WERI-Rb-1 (cell line): ENCODE measurements at regions not wholly inside any gene's neighbourhood (a gene's known extent, or its start where the extent isn't known, plus 50 kb on each side); places are given as distances from the start of the nearest gene placed in this dataset.

Source experiments
- DNase-seq: peaks from one replicate; pipeline ENCODE4 v3.0.0-alpha.2; 2020
- H3K27ac ChIP-seq: fragments of 250-450 bp; sonication (Bioruptor Pico); 2 replicates; pipeline ENCODE4 v1.5.1; 2020; ENCODE audit warnings: mild to moderate bottlenecking, moderate library complexity
- H3K27me3 ChIP-seq: fragments of 250-450 bp; sonication (Bioruptor Pico); 2 replicates; pipeline ENCODE4 v1.5.1; 2021; ENCODE audit warnings: mild to moderate bottlenecking, low read depth, moderate library complexity; ENCODE audit not compliant: insufficient read depth, severe bottlenecking
- H3K36me3 ChIP-seq: fragments of 250-450 bp; sonication (Bioruptor Pico); 2 replicates; pipeline ENCODE4 v1.5.1; 2020; ENCODE audit warnings: mild to moderate bottlenecking, moderate library complexity
- H3K4me3 ChIP-seq: 2 replicates; pipeline ENCODE4 v1.5.1; 2011; ENCODE audit warnings: low read depth, mild to moderate bottlenecking, control low read depth, low read length
- H3K9me3 ChIP-seq: fragments of 250-450 bp; sonication (Bioruptor Pico); 2 replicates; pipeline ENCODE4 v1.5.1; 2021; ENCODE audit warnings: mild to moderate bottlenecking, moderate library complexity; ENCODE audit not compliant: severe bottlenecking
- TF ChIP-seq, protein P1 (sequence below): IDR thresholded peaks from 2 replicates; pipeline ENCODE4 v1.5.1; 2011; ENCODE audit warnings: low read depth, mild to moderate bottlenecking, control low read depth, inconsistent platforms, low read length

DNA sequence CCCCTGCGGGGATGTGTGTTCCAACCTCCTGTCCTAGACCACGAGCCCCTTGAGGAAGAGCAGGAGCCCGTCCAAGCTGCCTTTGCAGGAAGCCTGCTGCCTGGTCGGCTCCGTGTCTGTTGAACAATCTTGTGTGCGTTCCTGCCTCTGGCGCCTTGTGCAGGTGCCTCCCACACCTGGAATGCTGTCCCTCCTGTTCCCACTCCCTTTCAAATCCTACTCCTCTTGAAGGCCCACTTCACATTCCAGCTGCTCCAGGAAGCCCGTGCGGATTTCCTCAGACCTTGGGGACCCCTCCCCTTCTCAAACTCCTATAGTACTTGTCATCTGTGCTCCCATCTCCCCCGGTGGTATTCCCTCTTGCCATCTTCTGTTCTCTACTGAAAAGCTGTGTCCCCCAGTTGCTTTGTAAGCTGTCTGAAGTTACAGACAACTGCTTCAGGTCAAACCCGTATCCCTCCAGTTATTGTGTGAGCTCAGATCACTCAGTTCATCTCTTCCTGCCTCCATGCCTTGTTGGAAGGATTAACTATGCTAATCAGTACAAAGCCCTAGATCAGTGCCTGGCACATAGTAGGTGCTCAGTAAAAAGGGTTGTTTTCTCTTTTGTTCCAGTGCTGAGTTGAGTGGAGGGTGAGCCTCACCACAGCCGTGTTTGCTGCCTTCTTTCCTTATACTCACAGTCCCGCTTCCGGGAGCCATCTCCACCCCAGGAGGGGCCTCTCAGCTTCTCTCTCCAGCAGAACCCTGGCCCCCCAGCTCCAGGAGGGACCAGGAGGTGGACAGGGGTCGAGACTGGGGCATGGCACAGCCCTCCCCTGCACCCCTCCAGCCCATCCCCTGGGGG is 241.8 kb upstream of the CIBAR2 start:
- peak overlapping the region; percentile 10 for H3K4me3 ChIP-seq
- TF ChIP-seq, protein P1, sequence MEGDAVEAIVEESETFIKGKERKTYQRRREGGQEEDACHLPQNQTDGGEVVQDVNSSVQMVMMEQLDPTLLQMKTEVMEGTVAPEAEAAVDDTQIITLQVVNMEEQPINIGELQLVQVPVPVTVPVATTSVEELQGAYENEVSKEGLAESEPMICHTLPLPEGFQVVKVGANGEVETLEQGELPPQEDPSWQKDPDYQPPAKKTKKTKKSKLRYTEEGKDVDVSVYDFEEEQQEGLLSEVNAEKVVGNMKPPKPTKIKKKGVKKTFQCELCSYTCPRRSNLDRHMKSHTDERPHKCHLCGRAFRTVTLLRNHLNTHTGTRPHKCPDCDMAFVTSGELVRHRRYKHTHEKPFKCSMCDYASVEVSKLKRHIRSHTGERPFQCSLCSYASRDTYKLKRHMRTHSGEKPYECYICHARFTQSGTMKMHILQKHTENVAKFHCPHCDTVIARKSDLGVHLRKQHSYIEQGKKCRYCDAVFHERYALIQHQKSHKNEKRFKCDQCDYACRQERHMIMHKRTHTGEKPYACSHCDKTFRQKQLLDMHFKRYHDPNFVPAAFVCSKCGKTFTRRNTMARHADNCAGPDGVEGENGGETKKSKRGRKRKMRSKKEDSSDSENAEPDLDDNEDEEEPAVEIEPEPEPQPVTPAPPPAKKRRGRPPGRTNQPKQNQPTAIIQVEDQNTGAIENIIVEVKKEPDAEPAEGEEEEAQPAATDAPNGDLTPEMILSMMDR: no peak
- no peak for DNase-seq

GRCh38 chr16:85354686-85355514 is 242.6 kb upstream of the CIBAR2 start:
- DNase-seq: peak; percentile 93
- H3K9me3 ChIP-seq: no peaks in the 10 kb centered on the region
- no peaks in the 10 kb centered on the region for H3K27me3 ChIP-seq
- H3K36me3 ChIP-seq: no peaks in the 10 kb centered on the region
- peak overlapping the region; percentile 93 for H3K27ac ChIP-seq
- TF ChIP-seq, protein P1: no peak
- H3K4me3 ChIP-seq: peak overlapping the region; percentile 10

More for the DNA sequence above, 241.8 kb upstream of the CIBAR2 start:
- H3K36me3 ChIP-seq: no peaks in the 10 kb centered on the region
- peak overlapping the region; percentile 93 for H3K27ac ChIP-seq
- no peaks in the 10 kb centered on the region for H3K27me3 ChIP-seq
- H3K9me3 ChIP-seq: no peaks in the 10 kb centered on the region

GRCh38 chr16:85355515-85355837 is 243.2 kb upstream of the CIBAR2 start:
- TF ChIP-seq, protein P1: no peak
- Histone ChIP-seq H3K4me3 (no peak overlapping the region), H3K27me3 (no peaks in the 10 kb centered on the region), H3K9me3 (no peaks in the 10 kb centered on the region), H3K27ac (peak overlapping the region; percentile 93), H3K36me3 (no peaks in the 10 kb centered on the region)
- DNase-seq: peak; percentile 28

DNA sequence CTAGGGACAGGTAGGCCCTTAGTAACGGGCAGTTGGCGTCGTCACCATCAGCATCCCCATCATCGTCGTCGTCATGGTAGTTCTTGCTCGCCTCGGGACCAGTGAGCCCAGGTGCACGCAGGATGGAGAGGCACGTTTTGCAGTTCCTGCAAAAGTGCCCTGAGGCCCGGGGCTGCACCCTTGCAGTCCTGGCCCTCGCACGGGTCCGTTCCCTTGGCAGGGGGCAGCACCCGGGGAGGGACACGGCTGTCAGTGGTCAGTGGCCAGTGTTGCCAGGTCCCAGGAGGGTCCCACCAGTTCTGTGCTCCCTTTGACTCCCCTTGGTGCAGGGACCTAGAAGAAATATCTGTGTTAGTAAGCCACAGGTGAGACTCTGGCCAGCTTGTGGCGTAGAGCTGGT is 243.9 kb upstream of the CIBAR2 start:
- no peak for DNase-seq
- H3K27me3 ChIP-seq: no peaks in the 10 kb centered on the region
- peak overlapping the region; percentile 93 for H3K27ac ChIP-seq
- no peak overlapping the region for H3K4me3 ChIP-seq
- H3K36me3 ChIP-seq: no peaks in the 10 kb centered on the region
- TF ChIP-seq, protein P1: no peak
- no peaks in the 10 kb centered on the region for H3K9me3 ChIP-seq

DNA sequence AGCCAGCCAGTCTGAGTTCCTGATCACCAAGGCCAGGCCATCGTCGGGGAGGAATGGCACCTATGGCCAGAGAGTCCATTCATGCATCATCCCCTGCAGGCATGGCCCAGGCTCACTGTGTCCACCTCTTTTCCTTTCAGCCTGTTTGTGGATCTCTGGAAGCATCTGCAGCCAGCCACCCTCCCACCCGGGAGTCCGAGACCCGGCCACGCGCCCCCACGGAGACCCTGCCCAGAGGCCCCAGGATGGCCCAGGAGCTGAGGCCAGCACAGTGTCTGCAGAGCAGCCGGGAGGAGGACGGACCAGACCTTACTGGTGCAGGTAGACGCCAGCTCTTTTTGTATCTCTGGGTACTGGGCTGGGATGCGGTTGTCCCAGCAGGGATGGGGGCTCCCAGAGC is 245.1 kb upstream of the CIBAR2 start:
- Histone ChIP-seq H3K27me3 (no peaks in the 10 kb centered on the region), H3K4me3 (no peak overlapping the region), H3K27ac (peak overlapping the region; percentile 93), H3K36me3 (no peaks in the 10 kb centered on the region), H3K9me3 (no peaks in the 10 kb centered on the region)
- DNase-seq: no peak
- TF ChIP-seq, protein P1: no peak
